GM10266 (cell line): ENCODE measurements at regions not wholly inside any gene's neighbourhood (a gene's known extent, or its start where the extent isn't known, plus 50 kb on each side); places are given as distances from the start of the nearest gene placed in this dataset.
"Not testable (repeated sequence)": the region's sequence is repeated elsewhere in the genome, so short reads cannot be mapped to it uniquely, and the experiment has no call there.

Experiments
- DNase-seq: peaks from one replicate; pipeline ENCODE4 v3.0.0; 2012; ENCODE audit errors: extremely low spot score
- TF ChIP-seq, protein P1 (sequence below): IDR thresholded peaks from 2 replicates; pipeline ENCODE4 v1.5.1; 2012; ENCODE audit warnings: mild to moderate bottlenecking, low read depth; ENCODE audit not compliant: control insufficient read depth, insufficient read depth; ENCODE audit errors: missing control alignments

DNA sequence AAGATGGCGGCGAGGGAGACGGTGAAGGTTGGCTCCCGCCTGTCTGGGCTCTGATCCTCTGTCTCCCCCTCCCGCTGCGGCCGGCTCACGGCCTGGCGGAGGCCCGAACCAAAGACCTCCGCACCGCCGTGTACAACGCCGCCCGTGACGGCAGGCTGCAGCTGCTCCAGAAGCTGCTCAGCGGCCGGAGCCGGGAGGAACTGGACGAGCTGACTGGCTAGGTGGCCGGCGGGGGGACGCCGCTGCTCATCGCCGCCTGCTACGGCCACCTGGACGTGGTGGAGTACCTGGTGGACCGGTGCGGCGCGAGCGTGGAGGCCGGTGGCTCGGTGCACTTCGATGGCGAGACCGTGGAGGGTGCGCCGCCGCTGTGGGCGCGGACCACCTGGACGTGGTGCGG is 516.5 kb downstream of the TUBA3C start:
- not testable (repeated sequence) for DNase-seq

DNA sequence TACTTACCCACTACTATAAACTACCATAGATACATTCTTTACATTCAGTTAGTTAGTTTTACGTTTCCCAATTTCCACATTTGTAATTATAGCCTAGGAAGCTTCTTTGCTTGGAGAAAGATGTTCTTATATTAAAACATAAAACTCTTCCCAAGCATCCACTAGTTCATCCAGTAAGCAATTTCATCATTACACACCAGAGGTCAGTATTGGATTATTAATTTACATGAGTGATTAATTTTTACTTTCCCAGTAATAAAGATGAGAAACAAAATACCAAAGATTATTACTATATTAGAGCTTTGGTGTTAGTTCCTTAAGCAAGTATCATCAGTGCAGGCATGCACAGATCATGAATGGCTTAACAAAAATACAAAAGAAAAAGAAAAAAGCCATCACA is 518.4 kb downstream of the TUBA3C start:
- DNase-seq: not testable (repeated sequence)

DNA sequence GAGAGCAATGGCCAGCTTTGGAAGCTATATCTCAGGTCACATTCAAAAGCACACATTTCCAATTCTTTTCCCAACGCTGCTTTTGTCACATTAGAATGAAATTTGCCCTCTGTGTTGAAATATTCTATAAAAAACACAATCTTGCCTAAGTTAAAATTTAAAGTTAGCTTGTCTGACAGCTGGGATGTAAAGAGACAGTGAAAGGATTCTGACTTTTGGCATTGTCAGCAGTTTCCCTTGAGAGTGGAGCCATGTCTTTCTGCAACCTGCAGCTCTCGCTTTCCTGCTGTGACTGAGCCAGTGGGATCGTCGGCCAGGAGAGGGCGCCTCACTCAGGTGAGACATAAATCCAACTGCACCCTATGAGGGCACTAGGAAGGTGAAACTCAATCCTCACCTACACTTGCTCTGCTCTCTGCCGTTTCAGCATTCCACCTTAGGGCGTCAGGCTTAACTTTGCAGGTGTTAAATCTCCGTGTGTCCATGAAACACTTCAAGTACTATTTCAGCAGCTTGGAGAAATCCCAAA is 537.9 kb downstream of the TUBA3C start:
- not testable (repeated sequence) for DNase-seq

DNA sequence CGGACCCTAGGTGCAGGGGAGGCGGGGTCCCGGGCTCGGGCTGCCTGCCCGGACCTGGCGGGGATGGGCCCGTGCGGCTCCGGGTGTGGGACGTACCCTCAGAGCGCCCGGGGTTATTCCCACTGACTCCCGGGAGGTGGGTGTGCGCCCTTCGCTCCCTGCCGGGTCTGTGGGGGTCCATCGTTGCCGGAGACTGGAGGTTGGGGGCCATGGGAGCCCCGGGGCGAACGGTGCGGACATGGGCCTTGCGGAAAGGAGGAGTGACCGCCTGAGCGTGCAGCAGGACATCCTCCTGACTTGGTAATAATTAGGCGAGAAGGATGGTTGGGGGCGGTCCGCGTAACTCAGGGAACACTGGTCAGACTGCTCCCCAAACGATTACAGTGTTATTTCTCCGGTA is 552.7 kb downstream of the TUBA3C start:
- not testable (repeated sequence) for DNase-seq

DNA sequence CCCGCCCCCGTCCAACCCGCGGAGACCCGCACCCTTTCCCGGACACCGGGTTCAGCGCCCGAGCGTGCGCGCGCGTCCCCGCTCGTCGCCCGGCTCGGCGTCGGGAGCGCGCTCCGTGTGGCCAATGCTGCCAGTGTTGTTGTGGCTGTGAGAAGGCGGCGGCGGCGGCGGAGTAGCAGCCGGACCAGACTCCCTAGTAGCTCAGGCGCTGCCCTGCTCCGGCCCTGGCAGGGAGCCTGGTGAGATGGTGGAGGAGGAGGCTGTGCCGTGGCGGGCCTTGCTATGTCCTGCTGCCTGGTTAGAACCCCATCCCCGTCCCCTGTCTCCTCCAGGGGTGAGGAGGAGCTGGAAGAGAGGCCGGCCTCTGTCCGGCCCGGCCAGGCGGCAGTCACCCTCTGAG is 553.2 kb downstream of the TUBA3C start:
- DNase-seq: no peak
- TF ChIP-seq, protein P1, sequence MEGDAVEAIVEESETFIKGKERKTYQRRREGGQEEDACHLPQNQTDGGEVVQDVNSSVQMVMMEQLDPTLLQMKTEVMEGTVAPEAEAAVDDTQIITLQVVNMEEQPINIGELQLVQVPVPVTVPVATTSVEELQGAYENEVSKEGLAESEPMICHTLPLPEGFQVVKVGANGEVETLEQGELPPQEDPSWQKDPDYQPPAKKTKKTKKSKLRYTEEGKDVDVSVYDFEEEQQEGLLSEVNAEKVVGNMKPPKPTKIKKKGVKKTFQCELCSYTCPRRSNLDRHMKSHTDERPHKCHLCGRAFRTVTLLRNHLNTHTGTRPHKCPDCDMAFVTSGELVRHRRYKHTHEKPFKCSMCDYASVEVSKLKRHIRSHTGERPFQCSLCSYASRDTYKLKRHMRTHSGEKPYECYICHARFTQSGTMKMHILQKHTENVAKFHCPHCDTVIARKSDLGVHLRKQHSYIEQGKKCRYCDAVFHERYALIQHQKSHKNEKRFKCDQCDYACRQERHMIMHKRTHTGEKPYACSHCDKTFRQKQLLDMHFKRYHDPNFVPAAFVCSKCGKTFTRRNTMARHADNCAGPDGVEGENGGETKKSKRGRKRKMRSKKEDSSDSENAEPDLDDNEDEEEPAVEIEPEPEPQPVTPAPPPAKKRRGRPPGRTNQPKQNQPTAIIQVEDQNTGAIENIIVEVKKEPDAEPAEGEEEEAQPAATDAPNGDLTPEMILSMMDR: no peak

DNA sequence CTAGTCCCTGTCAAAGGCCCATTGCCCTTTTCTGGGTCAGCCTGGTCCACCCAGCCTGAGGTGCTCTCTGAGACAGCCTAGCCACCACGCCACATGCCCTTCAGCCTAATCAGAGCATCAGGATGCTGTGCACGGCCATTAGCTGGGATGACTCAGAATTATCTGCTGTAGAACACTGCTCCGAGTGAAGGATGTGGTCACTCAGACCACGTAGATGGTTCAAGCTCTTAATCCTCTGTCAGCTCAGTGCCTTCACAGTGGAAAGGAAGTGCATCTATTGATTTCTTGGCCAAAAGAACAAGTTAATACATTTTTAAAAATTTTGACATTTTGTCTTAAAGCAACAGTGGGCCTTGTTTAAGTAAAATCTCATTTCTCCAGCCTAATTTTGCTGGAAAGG is 557.6 kb downstream of the TUBA3C start:
- DNase-seq: not testable (repeated sequence)

DNA sequence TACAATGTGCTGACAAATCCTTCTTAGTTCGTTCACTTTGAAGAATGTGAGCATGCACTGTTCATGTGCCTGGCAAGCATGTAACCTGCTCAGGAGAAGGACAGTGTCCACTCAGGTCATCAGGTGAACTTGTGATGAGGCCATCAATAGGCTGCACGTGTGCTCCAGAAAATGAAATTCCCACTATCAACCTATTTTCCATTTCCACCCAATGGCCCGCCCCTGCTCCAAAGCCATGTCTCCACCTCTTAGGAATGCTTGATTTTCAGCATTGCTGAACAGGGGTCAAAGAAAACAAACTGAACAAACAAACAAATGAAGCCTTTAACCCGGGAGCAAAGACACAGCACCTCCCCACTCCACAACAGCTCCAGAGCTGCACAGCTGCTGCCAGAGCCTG is 563.2 kb downstream of the TUBA3C start:
- DNase-seq: not testable (repeated sequence)

DNA sequence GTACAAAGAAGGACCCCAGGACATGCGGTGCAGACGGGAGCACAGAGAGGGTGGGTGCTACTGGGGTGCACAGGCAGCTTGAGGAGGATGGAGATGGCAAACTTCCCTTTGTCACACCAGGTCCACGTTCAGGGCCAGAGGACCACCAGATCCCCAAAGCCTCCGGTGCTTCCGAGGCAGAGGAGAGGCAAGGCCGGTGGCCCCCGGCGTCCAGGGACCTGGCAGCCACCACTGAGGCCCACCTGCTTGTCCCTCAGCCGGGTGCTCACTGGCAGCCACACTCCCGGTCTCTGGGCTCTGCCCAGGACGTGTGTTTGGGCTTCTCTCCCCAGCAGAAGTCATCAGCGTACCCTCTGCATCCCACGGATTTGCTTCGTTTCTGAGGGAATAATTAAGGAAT is 571.1 kb downstream of the TUBA3C start:
- not testable (repeated sequence) for DNase-seq

DNA sequence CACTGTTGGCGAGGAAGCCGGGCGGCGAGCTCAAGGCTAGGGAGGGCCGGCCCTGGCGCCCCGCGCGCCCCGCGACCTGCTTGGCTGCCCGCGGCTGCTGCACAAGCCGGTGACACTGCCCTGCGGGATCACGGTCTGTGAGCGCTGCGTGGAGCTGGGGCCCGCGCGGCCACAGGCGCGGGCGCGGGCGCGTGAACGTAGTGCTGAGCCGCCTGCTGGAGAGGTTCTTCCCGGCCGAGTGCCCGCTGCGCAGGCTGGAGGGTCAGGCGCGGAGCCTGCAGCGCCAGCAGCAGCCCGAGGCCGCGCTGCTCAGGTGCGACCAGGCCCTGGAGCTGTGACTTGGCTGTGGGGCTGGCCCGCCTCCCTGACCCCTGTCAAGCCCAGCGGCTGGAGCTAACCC is 572.3 kb downstream of the TUBA3C start:
- DNase-seq: not testable (repeated sequence)

DNA sequence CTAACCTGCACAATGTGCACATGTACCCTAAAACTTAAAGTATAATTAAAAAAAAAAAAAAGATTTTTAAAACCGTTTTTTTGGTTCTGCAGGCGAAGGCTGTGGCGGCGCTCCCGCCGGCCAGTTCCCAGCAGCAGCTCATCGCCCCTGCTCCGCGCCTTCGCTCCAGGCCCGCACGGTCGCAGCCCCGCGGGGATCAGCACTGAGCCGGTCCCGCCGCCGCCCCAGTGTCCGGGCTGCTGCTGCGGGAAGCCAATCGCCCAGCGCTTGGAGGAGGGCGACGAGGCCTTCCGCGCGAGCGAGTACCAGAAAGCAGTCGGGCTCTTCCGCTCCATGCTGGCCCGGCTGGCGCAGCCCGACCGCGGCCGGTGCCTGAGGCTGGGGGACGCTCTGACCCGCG is 572.8 kb downstream of the TUBA3C start:
- not testable (repeated sequence) for DNase-seq

DNA sequence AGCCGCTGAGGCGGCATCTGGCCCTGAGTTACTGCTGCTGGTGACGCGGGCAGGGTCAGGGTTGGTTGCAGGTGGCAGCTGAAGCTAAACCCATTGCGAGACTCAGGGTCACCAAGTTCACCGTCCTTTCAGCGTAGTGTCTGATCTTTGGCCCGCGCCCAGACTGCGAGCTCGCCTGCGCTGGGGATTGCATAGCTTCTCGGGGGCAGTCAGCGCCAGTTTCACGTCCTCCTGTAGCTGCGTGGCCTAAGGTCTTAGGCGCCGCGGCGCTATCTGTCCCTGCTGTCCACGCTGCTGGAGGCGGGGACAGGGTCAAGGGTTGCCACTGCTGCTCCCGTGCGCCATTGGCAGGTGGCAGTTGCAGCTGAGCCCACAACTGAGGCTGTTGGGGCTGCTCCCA is 581.3 kb downstream of the TUBA3C start:
- DNase-seq: not testable (repeated sequence)

DNA sequence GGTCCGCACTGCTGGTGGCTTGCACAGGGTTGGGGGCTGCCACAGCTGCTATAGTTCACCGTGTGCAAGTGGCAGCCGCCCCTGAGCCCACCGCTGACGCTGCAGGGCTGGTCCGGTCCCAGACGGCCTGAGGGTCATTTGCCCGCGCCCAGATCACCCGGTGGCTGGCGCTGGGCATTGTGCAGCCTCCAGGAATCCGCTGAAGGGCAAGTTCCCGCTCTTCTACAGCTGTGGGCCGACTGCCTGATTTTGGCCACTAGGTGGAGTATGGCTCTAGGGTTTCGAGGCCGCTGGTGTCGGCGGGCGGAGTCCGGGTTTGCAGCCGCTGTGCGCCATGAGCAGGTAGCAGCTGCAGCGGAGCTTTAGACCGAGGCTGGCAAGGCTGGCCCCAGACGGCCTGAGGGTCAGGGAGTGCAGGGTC is 581.8 kb downstream of the TUBA3C start:
- not testable (repeated sequence) for DNase-seq

DNA sequence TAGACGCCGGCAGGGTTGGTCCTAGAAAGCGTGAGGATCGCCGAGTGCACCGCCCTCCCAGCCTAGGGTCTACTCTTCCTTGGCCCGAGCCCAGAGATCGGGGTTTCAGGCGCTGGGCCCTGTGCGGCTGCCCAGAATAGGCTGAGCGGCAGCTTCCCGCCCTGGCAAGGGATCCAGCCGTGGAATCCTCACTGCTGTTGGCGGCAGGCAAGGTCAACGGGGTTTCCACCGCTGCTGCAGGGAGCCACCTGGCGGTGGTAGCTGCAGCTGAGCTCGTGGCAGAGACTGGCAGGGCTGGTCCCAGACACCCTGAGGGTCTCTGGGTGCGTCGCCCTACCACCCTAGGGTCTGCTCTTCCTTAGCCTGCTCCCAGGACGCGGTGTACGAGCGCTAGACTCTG is 583.1 kb downstream of the TUBA3C start:
- not testable (repeated sequence) for DNase-seq

DNA sequence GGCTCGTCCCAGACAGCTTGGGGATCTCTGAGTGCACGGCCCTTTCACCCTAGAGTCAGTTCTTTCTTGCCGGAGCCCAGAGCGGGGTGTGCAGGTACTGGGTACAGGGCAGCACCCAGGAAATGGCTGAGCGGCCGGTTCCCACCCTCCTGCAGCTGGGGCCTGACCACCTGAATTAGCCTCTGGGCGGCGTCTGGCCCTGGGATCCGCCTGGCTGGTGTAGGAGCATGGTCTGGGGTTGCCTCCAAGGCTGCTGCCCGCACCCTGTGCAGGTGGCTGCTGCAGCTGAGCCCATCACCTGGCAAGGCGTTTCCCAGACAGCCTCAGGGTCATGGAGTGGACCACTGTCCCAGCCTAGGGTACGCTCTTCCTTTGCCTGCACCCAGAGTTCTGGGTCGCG is 583.7 kb downstream of the TUBA3C start:
- DNase-seq: not testable (repeated sequence)

DNA sequence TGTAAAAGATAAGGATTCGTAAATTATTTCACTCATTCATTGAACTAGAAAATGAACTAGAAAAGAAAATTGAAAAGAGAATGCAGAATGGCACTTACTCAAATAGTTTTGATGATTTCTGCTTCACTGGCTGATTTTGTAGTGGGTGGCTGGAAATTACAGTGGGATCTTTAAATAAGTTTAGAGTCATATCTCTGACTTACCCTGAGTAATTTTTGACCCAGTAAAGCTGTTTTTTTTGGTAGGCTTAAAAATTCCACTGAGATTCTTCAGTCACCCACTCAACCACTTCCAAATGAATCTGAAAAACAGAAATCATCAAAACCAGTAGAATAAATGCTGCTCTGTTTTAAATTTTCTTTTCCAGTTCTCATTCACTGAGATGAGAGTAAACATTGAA is 604.5 kb downstream of the TUBA3C start:
- not testable (repeated sequence) for DNase-seq

DNA sequence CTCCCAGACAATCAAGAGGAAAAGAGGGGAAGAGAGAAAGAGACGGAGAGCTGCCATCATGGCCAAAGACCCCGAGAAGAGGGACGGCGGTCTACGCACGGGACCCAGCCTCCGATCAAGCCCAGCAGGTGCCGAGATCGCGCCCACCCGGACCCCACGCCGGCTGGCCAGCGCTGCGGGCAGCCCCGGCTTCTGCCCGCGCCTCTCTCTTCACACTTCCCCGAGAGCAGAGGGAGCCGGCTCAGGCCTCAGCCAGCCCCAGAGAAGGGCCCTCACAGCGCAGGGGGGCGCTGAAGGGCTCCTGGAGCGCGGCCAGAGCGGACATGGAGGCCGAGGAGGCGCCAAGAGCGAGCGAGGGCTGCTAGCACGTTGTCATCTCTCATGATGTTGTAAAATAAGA is 613.7 kb downstream of the TUBA3C start:
- DNase-seq: not testable (repeated sequence)
